BJ (cell line): ENCODE measurements at regions not wholly inside any gene's neighbourhood (a gene's known extent, or its start where the extent isn't known, plus 50 kb on each side); places are given as distances from the start of the nearest gene placed in this dataset.

Experiments used
- CTCF ChIA-PET: fragments of 350-600 bp; formaldehyde crosslinking; extraction: SDS; loops from one replicate; lab custom pipeline; 2021; ENCODE audit warnings: antibody characterized with exemption, inconsistent platforms; lab: Yijun Ruan, JAX
- POLR2A ChIA-PET: fragments of 300-600 bp; sonication (Branson Sonifier 250); formaldehyde crosslinking; extraction: SDS; loops from one replicate; lab custom pipeline; 2021; ENCODE audit warnings: antibody characterized with exemption; lab: Charles Lee
- DNase-seq: peaks from one replicate; pipeline ENCODE4 v3.0.0-alpha.2; 2011; ENCODE audit warnings: low read depth
- H3K27me3 ChIP-seq: 2 replicates; pipeline ENCODE4 v1.6.0; 2011; ENCODE audit warnings: low read length; ENCODE audit not compliant: control insufficient read depth, insufficient read depth
- H3K36me3 ChIP-seq: 2 replicates; pipeline ENCODE4 v1.5.1; 2011; ENCODE audit warnings: low read length; ENCODE audit not compliant: control insufficient read depth, insufficient read depth
- H3K4me3 ChIP-seq: 2 replicates; pipeline ENCODE4 v1.5.1; 2011; ENCODE audit warnings: low read depth, mild to moderate bottlenecking, control low read depth, low read length
- TF ChIP-seq, protein P1 (sequence below): IDR thresholded peaks from 2 replicates; pipeline ENCODE4 v1.5.1; 2011; ENCODE audit warnings: low read depth, mild to moderate bottlenecking, control low read depth, inconsistent platforms, low read length, moderate library complexity; ENCODE audit not compliant: insufficient read depth

DNA sequence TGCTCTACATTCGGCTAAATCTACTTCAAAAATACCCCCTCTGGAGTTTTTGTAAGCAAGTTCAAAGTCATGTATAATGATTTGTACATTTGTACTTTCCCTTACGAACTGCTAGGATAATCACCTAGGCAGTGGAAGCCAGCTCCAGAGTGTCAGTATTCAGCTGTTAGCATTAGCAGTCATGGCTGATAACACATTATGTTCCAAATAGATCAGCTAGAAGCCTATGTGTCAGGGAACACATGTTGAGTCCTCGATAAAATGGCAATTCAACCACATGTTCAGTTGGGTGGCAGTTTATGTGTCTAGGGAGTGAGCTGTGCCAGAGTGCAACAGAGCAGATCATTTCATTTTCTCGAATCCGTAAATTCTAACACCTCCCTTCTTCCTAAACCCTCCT lies 65.8 kb upstream of the KRTAP11-1 start:
- no peak overlapping the region for H3K4me3 ChIP-seq
- DNase-seq: no peak
- TF ChIP-seq, protein P1, sequence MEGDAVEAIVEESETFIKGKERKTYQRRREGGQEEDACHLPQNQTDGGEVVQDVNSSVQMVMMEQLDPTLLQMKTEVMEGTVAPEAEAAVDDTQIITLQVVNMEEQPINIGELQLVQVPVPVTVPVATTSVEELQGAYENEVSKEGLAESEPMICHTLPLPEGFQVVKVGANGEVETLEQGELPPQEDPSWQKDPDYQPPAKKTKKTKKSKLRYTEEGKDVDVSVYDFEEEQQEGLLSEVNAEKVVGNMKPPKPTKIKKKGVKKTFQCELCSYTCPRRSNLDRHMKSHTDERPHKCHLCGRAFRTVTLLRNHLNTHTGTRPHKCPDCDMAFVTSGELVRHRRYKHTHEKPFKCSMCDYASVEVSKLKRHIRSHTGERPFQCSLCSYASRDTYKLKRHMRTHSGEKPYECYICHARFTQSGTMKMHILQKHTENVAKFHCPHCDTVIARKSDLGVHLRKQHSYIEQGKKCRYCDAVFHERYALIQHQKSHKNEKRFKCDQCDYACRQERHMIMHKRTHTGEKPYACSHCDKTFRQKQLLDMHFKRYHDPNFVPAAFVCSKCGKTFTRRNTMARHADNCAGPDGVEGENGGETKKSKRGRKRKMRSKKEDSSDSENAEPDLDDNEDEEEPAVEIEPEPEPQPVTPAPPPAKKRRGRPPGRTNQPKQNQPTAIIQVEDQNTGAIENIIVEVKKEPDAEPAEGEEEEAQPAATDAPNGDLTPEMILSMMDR: no peak
- POLR2A ChIA-PET: no interaction called here
- no peaks in the 10 kb centered on the region for H3K36me3 ChIP-seq
- no peaks in the 10 kb centered on the region for H3K27me3 ChIP-seq
- CTCF ChIA-PET: no interaction called here

DNA sequence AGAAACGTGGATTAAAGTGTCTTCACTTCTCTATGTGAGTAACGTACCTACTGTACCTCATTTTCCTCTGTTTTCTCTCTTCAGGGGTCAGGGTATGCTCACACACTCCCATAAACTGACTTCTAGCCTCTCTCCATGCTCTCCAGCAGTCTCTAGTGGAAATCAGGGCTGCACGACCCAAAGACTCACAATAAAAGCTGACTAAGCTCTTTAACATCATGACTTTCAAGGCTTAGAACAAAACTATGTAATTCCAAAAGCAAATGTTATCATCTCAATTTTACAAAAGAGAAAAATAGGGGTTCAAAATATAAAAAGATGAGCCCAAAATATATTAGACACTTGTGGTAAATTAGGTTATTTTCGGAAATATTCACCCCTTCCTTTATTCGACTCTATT lies 62.5 kb upstream of the KRTAP11-1 start:
- TF ChIP-seq, protein P1: no peak
- ChIA-PET CTCF (no interaction called here), POLR2A (no interaction called here)
- no peak overlapping the region for H3K4me3 ChIP-seq
- H3K36me3 ChIP-seq: no peaks in the 10 kb centered on the region
- no peak for DNase-seq
- H3K27me3 ChIP-seq: no peaks in the 10 kb centered on the region

DNA sequence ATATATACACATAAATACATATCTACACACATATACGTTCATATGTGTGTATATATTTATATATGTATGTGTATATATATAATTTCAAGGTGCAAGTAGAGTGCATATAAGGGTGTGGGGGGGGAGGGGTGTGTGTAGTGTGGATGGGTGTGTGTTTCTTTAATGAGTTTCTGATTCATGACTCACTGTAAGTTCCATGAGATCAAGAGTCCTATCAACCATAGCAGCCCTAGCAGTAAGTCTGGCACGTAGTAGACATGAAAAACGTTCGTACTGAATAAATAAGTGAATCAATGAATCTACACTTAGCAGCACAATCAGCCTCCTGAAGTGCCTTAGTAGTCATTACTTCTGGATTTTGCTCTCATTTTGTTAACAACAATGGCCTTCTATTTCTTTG lies 61.9 kb upstream of the KRTAP11-1 start:
- TF ChIP-seq, protein P1: no peak
- CTCF ChIA-PET: no interaction called here
- Histone ChIP-seq H3K36me3 (no peaks in the 10 kb centered on the region), H3K4me3 (no peak overlapping the region), H3K27me3 (no peaks in the 10 kb centered on the region)
- POLR2A ChIA-PET: no interaction called here
- no peak for DNase-seq

DNA sequence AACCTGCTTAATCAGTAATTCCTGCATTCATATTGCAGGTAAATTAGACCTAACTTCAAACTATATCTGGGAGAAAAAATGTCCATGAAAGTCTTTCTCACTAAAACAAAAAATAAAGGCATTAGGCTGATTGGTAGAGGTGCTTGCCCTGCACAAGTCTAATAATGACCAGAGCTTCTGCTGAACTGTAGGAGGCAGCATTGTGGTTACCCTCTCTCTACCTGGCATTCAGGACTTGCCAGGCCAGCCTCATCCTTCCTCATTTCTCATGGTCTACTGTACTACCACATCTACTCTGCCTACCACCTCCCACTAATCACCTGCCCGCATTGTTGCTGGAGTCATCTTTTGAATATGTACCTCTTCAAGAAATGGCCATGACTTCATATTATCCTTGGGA lies 60.8 kb upstream of the KRTAP11-1 start:
- ChIA-PET POLR2A (no interaction called here), CTCF (no interaction called here)
- no peak for DNase-seq
- TF ChIP-seq, protein P1: no peak
- no peak overlapping the region for H3K4me3 ChIP-seq
- H3K27me3 ChIP-seq: no peaks in the 10 kb centered on the region
- no peaks in the 10 kb centered on the region for H3K36me3 ChIP-seq

DNA sequence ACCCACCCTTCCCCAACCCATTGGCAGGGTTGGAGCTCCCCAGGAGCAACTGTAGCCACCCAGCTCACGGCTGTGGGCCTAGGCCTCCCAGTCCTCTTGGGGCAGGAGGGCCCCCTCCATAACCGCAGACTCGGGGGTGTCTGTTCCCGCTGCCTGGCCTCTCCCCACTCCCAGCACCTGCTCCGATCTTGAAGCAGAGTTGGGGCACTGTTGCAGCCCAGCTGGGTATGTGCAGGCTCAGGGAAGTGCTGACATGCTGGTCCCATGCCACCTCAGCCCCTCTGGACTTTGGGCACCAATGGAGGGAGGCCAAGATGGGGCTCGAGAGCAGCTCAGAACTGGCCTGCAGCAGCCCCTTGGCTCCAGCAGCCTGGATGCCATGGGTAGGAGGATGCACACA lies 54.8 kb upstream of the KRTAP11-1 start:
- H3K36me3 ChIP-seq: no peaks in the 10 kb centered on the region
- no peak for DNase-seq
- ChIA-PET CTCF (no interaction called here), POLR2A (no interaction called here)
- no peak overlapping the region for H3K4me3 ChIP-seq
- no peaks in the 10 kb centered on the region for H3K27me3 ChIP-seq
- TF ChIP-seq, protein P1: no peak
